ENCODE measurements at regions not wholly inside any gene's neighbourhood (a gene's known extent, or its start where the extent isn't known, plus 50 kb on each side); places are given as distances from the start of the nearest gene placed in this dataset.

DNA sequence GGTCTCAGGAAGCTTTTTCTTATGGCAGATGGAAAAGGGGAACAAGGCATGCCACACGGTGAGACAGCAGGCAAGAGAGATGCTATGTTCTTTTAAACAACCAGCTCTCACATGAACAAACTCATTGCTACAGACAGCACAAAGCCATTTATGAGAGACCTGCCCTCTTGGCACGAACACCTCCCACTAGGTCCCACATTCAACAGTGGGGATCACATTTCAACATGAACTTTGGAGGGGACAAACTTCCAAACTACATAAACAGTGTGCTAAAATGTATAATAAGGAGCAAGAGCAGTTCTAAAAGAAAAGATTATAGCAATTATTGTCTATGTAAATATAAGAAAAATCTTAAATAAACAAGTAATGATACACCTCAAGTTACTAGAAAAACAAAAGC lies 391.8 kb upstream of the CPXCR1 start:
- in situ Hi-C loops (cut with HindIII; ENCODE audit: low sequenced_read_pairs), result no loop called here
- TF ChIP-seq, protein P1, sequence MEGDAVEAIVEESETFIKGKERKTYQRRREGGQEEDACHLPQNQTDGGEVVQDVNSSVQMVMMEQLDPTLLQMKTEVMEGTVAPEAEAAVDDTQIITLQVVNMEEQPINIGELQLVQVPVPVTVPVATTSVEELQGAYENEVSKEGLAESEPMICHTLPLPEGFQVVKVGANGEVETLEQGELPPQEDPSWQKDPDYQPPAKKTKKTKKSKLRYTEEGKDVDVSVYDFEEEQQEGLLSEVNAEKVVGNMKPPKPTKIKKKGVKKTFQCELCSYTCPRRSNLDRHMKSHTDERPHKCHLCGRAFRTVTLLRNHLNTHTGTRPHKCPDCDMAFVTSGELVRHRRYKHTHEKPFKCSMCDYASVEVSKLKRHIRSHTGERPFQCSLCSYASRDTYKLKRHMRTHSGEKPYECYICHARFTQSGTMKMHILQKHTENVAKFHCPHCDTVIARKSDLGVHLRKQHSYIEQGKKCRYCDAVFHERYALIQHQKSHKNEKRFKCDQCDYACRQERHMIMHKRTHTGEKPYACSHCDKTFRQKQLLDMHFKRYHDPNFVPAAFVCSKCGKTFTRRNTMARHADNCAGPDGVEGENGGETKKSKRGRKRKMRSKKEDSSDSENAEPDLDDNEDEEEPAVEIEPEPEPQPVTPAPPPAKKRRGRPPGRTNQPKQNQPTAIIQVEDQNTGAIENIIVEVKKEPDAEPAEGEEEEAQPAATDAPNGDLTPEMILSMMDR (IDR thresholded peaks at IDR 0.05; ENCODE audit: low read depth, low read length), result no peak

DNA sequence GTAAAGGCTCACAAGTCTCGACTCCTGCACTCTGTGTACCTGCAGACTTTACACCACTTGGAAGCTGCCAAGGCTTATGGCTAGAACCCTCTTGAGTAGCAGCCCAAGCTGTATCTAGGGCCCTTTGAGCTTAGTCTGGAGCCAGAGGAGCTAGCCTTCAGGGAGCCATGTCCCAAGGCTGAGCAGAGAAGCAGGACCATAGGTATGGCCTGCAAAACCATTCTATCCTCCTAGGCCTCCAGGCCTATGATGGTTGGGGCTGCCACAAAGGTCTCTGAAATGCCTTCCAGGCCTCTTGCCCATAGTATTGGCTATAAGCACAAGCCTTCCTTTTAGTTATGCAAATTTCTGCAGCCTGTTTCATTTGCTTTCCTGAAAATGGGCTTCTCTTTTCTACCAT lies 380.7 kb upstream of the CPXCR1 start:
- in situ Hi-C loops (cut with HindIII; ENCODE audit: low sequenced_read_pairs), result no loop called here
- DNase-seq (ENCODE audit: low read depth, low spot score), result no peak
- no peak overlapping the region for H3K4me3 ChIP-seq (ENCODE audit: low read depth, low read length)
- TF ChIP-seq, protein P1 (IDR thresholded peaks at IDR 0.05; ENCODE audit: low read depth, low read length), result no peak

More for the DNA sequence above, 391.8 kb upstream of the CPXCR1 start:
- DNase-seq (ENCODE audit: low read depth, low spot score), result no peak
- no peak overlapping the region for H3K4me3 ChIP-seq (ENCODE audit: low read depth, low read length)

DNA sequence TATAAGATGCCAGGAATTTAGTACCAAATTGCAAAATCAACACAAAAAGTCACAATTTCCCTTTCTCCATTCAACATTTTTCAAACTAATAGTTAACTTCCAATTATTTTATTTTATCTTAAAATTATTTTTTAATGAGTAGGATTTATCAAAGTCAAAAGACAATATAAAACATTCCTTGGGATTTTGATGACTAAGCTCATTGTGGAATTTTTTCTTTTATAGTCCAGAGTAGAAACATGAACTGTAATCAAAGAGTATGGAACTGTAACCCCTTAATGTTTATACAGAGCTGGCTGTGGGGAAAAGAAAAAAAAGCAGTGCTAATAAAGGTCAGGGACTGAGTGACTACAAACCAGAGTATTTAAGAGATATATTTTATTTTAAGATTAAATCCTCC lies 368.6 kb upstream of the CPXCR1 start:
- DNase-seq (ENCODE audit: low read depth, low spot score), result no peak
- no peak overlapping the region for H3K4me3 ChIP-seq (ENCODE audit: low read depth, low read length)
- in situ Hi-C loops (cut with HindIII; ENCODE audit: low sequenced_read_pairs), result no loop called here
- TF ChIP-seq, protein P1 (IDR thresholded peaks at IDR 0.05; ENCODE audit: low read depth, low read length), result no peak

DNA sequence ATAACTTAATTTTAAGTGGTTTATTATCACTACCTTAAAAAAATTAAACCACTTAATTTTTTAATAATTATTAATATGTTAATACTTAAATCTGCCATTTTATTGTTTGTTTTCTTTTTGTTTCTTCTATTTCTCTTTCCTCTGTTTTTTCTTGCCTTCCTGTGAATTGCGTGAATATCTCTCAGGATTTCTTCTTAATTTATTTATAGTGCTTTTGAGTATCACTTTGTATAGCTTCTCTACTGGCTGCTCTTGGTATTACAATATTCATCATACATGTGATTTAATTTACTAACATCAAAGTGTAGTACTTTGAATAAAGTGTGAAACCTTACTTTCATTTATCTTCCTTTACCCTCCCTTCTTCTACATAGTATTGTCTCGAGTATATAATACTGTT lies 349.5 kb upstream of the CPXCR1 start:
- H3K4me3 ChIP-seq (ENCODE audit: low read depth, low read length), result no peak overlapping the region
- in situ Hi-C loops (cut with HindIII; ENCODE audit: low sequenced_read_pairs), result no loop called here
- no peak for DNase-seq (ENCODE audit: low read depth, low spot score)
- TF ChIP-seq, protein P1 (IDR thresholded peaks at IDR 0.05; ENCODE audit: low read depth, low read length), result no peak

DNA sequence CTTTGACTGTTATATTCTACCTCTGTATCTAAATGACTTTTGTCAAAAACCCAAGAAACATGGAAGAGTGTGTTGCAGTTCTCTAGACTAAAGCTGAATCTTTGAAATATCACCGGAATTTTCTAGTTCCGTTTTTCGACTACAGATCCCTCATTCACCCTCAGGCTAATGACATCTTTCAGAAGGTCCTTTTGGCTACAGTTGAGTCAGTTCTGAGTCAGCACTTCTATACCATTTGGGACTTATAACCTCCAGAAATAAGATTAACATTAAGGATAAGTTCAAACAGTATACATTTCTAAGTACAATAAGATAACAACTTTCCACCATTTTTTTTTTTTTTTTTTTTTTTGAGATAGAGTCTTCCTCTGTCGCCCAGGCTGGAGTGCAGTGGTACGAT lies 331.0 kb upstream of the CPXCR1 start:
- no peak for DNase-seq (ENCODE audit: low read depth, low spot score)
- in situ Hi-C loops (cut with HindIII; ENCODE audit: low sequenced_read_pairs), result no loop called here
- TF ChIP-seq, protein P1 (IDR thresholded peaks at IDR 0.05; ENCODE audit: low read depth, low read length), result no peak
- H3K4me3 ChIP-seq (ENCODE audit: low read depth, low read length), result no peak overlapping the region

DNA sequence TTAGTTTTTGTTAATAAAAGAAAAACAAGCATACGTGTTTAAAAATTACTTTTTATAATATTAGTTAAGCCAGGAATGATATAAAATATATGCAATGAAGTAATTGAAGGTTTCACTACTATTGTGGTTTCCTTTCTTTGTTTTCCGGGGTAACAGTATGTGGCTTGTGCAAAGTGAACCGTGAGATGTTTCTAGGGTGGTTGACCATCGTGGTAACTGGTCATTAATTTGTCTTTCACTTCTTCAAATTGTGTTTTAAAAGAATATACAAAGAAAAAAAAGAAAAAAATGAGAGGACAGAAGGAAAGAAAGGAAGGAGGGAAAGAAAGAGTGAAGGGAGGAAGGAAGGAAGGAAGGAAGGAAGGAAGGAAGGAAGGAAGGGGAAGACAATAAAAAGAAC lies 330.1 kb upstream of the CPXCR1 start:
- DNase-seq (ENCODE audit: low read depth, low spot score), result no peak
- no peak overlapping the region for H3K4me3 ChIP-seq (ENCODE audit: low read depth, low read length)
- TF ChIP-seq, protein P1 (IDR thresholded peaks at IDR 0.05; ENCODE audit: low read depth, low read length), result no peak
- in situ Hi-C loops (cut with HindIII; ENCODE audit: low sequenced_read_pairs), result no loop called here

DNA sequence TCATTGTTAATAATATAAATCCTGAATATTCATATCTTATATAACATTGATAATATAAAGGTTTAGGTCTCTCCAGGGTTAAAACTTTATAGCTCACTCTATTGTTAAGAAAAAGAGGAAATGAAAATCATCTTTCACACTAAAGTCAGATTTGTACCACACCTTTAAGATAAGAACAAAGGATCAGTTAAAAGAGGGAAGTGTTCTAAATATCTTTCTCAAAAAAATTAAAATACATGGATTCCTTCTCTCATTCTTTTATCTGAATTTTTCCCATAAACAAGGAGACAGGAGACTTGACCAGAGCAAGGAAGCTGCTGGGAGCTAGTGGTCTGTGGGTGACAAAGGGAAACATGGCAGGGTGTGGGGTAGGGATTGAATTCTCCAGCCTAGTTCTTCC lies 323.0 kb upstream of the CPXCR1 start:
- in situ Hi-C loops (cut with HindIII; ENCODE audit: low sequenced_read_pairs), result no loop called here
- TF ChIP-seq, protein P1 (IDR thresholded peaks at IDR 0.05; ENCODE audit: low read depth, low read length), result no peak

More for the DNA sequence above, 323.0 kb upstream of the CPXCR1 start:
- H3K4me3 ChIP-seq (ENCODE audit: low read depth, low read length), result no peak overlapping the region
- no peak for DNase-seq (ENCODE audit: low read depth, low spot score)

Data from astrocyte of the spinal cord (primary cell).